CD4-positive, alpha-beta T cell treated with Interleukin-17A for 1 hour (primary cell): ENCODE measurements at regions not wholly inside any gene's neighbourhood (a gene's known extent, or its start where the extent isn't known, plus 50 kb on each side); places are given as distances from the start of the nearest gene placed in this dataset.

Experiments used
- DNase-seq: peaks from one replicate; pipeline ENCODE4 v3.0.0-alpha.2; 2020

DNA sequence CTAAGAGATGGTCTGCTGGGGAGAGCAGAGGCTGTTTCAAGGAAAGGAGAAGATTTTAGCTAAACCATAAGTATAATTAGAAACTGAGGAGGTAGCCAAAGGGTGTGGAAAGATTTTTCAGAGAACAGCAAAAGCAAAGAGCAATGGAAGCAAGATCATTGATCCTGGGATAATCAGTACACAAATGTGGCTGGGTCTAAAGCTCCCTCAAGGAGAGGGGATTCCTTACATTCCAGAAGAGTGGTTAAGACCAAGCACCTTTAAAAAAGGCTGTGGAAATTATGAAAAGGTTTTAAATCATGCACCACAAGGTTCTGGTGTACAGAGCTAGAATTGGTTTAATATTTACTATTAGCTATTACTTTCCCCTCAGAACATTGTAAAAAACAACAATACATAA, 246.0 kb upstream of the UBE2E3 start:
- no peak for DNase-seq

DNA sequence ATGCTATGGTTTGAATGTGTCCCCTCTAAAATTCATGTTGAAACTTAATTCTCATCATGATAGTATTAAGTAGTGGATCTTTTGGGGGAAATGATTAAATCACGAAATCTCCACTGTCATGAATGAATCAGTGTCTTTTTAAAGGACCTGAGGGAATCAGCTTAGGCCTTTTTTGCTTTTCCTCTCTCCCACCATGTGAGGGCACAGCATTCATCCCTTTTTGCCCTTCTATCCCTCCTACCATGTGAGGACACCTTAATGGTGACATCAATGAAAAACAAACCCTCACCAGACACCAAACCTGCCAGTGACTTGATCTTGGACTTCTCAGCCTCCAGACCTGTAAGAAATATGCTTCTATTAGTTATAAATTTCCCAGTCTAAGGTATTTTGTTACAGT, 247.1 kb upstream of the UBE2E3 start:
- no peak for DNase-seq

DNA sequence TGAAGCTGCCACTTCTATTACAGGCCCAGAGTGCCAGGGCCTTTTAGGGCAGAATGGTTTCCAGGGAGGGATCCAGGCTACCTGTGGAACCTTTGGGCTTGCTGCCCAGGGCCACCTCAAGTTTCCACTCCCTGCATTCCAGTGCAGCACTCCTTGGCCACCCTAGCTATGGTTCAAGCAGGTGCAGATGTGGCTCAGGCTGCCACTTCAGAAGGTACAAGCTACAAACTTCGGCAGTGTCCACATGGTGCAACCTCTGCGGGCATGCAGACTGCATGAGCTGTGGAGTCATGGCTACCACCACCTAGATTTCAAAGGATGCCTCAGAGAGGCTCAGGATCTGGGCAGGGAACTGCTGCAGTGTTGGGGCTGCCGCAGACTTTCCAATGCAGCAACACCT, 248.1 kb upstream of the UBE2E3 start:
- DNase-seq, result no peak

DNA sequence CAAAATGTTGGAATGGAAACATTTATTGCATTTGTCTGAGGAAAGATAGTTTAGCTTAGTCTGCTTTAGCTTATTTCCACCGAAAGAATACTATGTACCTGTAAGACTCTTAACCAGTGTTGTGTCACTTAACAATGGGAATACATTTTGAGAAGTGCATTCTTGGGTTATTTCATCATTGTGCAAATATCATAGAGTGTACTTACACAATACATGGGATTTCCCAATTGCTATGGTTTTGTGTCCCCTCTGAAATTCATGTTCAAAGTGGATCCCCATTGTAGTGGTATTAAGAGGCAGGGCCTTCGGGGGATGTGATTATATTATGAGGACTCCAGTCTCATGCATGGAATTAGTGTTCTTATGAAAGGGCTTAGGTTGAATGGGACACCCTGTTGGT, 249.4 kb upstream of the UBE2E3 start:
- DNase-seq, result no peak

DNA sequence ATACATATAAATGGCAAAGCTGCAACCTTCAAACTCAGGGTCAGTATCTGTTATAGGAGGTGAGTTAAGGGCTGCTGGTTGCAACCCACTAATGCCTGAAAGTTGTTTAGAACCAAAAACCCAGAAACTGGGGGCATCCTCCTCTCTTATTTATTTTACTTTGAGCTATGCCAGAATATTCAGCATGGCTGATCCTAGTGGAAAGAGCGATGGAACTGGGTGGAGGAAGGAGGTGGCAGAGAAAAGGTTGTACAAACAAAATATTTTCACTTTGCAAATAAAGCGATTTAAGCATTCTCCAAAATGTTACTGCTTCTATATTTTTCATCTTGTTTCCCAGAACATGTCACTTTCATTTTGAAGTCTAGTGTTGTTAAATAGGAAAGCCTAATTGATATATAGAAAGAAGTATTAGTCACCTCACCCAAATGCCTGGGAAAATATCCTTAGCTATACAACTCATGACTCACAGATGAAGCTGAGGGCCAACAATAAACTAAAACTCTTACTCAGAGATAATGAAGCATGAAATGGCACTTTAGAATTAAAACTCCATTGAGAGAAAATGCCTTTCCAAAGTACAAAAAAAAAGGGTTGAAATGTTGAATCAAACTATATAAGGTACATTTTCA, 251.4 kb upstream of the UBE2E3 start:
- DNase-seq, result no peak

DNA sequence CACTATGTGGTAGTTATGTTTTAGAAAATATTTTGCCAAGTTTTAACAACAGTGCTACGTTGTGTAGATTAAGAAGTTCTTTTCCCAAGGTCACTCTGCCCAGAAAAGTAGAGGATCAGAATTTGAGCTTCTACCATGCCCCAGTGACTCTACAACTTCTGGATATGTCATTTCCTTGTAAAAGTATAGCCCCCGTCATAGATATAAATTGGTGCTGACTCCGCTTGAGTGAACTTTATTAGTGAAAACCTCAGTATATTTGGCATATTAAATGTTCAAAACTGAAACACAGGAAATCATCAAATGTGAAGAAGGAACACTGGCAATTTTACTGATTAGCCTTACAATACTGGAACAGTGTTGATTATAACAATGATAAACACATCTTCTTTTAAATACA, 256.7 kb upstream of the UBE2E3 start:
- no peak for DNase-seq

DNA sequence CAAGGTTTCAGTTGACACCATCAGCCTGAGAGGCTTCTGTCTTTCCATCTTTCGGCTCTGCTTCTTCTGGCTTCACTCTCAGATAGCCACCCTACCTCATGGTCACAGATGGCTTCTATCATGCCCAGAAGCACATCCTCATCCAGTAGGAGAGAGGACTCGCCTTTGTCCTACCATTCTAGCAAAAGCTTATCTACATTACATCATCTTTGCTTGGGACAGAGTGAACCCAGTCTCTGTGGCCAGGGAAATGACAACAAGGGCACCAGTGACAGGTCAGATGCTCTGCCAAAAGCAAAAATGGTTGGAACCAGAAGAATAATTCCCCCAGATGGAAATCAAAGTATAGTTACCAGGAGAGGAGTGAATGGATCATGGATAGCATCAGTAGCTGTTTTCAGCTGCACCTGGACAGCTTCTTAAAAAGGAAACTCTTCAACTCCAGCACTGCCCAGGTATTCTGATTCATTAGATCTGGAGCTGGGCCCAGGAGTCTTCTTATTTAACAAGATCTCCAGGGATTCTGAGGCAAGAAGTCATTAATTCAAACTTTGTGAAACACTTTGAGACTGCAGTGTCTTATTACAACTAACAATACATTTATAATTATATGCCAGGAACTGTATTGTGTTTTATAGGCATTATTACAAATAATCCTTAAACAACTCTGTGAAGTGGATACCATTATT, 257.7 kb upstream of the UBE2E3 start:
- DNase-seq, result no peak

DNA sequence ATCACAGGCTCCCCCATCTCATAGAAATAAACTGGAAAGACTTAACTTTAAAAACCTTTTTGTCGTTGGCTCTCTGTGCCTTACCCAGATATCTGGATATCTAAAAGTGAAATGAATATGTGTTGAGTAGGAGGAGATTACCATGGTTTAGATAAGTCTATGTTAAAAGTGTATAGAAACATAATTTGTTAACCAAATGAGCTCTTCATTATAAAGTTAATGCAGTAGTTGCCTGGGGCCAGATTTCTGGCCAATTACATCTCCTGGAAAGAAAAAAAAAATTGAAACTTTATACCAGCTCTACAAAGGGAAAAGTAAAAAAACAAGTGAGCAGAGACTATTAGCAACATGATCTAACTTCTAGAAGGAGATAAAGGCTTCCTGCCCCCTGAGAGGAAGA, 259.6 kb upstream of the UBE2E3 start:
- no peak for DNase-seq

DNA sequence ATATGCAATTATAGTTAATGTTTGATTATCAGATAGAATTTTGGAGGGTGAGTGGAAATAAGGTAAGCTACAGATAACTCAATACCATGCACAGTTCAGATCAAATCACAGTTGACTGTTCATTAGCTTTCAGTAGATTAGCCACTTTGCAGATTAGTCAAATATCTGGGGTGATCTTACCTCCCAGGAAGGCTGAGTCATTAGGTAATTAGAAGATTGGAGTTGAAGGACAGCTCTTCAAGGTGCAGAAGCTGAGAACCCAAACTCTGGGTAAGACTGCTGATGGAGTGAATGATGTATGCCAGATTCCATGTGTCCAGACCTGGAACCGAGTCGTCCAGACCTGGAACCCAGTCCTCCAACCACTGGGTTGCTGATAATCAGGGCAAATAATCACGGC, 262.8 kb upstream of the UBE2E3 start:
- DNase-seq, result no peak

DNA sequence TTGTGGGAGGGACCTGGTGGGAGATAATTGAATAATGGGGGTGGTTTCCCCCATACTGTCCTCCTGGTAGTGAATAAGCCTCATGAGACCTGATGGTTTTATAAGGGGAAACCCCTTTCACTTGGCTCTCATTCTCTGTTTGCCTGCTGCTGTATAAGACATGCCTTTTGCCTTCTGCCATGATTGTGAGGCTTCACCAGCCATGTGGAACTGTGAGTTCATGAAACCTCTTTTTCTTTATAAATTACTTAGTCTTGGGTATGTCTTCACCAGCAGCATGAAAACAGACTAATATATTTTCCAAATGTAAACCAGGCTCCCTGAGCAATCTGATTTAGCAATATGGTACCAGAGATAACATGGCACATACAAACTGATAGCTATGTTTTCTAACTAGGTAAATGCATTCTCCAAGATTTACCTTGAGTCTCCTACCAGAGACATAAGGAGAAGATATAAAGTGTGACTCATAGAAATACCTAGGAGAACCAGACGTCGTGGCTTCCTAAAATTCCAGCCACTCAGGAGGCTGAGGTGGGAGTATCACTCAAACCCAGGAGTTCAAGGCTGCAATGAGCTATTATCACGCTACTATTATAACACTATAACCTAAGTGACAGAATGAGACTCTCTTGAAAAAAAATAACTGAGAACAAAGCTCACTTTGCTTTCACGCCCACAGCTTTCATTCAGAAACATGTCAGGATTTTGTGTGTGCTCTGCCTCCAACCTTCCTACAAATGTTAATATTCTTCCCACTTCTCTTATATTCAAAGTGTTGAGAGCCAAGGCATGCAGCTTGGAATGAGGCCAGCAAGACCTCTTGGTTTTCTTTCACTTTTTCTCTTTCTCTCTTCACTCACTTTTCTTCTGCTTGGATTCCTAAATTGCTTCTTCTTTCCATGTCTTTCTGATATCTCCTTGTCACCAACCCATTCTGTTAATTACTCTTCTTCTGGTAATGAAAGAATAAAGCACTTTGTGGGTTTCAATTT, 263.9 kb upstream of the UBE2E3 start:
- DNase-seq, result no peak

DNA sequence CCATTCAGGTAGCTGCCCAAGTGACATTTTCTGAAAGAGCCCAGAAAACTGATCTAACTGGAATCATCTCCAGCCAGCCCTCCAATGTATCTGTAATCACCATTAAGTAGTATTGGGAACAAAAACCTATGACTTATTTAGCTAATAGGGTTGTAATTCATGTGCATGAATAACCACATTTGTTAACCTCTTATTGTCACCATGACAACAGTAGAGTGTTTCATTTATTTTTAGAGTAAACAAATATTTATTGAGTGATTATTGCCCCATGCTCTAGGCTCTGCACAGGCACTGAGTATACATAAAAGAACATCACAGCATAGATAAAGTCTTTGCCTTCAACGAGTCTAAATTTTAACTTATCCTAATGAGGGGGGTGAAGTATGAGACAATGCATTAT, 265.4 kb upstream of the UBE2E3 start:
- DNase-seq, result no peak

DNA sequence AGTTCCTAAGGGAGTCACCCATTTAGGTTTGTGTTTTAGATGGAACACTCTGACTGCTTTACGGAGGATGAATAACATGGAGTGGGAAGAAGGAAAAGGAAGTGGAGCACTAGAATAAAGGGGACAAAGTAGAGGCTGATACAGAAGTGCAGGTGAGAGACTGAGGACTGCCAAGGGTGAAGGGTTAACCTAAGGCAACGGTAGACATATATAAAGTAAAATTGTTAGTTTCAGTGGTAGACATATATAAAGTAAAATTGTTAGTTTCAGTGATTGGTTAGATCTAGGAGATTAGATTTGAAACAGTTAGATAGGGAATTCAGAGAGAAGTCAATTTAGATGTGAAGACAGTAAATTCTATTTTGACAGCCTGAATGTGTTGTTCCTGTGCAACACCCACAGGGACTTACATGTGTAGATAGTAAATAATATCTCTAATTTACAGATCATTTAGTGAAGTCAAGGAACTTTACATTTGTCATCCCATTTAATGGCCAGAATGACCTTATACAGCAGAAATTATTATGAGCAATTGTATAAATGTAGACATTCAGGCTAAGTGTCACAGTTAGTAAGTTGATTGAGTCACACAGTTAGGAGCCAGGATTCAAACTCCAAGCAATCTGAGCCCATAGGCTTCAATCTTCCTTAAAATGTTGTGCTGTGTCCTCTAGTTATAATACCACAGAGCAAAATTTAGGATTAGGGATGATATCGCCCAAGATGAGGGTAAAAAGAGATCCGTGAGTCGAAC, 270.8 kb upstream of the UBE2E3 start:
- DNase-seq, result no peak

DNA sequence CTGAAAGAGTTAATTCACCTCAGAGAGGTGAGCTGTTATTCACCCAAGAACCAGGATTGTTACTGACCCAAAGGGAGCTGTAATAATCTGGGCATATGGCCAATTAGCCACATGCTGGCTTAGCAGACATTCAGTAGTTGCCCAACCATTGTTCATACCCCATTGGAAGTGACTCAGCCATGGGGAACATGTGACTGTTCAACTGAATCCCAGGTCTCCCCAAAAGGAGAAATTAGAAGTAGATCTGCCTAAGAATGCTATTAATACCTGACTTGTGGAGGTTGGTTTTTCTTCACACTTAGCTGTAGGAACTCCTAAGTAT, 272.6 kb upstream of the UBE2E3 start:
- DNase-seq, result no peak

DNA sequence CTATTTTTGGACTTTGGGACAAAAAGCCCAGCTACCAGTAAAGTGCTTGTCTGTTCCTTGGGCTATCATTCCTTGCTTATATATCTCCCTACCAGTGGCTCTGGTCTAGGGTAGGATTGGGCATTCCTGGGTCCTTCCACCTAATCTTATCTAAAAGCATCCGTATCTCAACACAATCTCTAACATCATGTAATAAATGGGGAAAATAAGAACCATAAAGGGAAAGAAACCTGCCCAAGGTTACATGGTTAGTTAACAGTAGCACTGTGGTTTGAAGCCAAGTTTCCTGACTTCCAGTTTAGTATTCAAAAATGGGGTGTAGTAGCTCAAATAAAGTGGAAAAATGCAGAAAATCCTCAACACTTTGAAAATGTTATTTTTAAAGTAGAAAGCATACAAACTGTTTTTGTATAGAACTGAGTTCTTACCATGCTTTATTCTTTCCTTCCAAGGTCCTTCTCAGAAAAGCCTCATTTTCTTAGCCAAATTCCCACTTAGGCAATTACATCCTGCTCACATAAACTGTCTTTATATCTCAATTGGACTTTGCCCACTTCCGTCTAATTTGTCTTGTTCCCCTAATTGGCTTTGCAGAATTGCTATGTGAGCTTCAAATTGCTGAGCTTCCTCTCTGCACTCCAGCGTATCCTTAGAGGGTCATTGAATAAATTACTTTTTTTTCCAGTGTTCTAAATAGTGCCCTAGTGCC, 273.1 kb upstream of the UBE2E3 start:
- no peak for DNase-seq

DNA sequence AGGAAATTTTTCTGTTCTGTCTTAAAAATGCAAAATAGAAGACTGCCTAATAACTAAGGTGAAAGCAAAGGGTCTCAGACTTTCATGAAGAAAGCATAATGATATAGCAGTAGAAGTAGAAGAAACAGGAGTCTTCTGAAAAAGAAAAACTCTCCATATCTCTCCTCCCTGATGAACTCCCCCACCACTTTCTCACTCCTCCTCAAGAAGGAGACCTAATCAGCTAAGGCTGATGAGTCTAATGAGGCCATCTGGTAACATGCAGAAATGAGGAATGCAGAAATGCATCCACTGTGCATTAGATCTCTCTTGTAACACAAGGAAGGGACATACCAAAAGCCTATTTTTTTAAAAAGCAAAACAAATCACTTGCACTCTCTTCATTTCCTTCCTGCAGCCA, 273.7 kb upstream of the UBE2E3 start:
- no peak for DNase-seq

DNA sequence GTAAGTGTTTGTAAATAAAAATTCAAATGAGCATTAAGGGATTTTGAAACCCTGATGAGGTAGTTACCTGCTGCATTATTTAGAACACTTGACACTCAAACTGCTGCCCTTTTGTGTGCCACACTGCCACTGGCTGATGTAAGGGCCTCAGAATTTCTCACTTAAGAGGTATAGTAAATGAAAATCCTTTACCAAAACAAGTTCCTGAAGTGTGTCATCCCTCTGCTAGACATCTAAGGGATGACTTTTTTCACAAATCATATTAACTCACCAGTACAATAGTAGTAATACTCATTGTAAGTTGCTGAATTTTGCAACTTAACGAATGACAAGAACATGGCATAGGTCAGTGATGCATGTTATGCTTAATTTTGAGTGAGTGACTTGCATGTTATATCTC, 274.9 kb upstream of the UBE2E3 start:
- DNase-seq, result no peak

DNA sequence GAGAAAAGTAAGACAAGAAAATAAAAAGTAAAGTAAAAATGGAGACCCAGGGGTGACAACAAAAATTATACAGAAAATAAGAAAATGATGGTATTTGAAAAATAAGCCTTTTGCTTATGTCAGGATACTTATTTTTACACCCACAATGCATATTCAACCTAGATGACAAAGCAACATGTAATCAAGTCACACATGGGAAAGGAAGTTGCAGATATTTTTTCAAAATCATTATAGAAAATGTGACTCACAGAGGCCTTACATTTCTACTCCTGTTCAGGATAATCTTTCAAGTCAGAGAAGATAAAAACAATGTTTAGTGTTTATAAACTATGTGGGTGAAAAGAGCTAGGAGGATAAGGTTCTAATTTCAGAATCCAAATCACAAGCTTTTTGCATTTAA, 275.3 kb upstream of the UBE2E3 start:
- no peak for DNase-seq

DNA sequence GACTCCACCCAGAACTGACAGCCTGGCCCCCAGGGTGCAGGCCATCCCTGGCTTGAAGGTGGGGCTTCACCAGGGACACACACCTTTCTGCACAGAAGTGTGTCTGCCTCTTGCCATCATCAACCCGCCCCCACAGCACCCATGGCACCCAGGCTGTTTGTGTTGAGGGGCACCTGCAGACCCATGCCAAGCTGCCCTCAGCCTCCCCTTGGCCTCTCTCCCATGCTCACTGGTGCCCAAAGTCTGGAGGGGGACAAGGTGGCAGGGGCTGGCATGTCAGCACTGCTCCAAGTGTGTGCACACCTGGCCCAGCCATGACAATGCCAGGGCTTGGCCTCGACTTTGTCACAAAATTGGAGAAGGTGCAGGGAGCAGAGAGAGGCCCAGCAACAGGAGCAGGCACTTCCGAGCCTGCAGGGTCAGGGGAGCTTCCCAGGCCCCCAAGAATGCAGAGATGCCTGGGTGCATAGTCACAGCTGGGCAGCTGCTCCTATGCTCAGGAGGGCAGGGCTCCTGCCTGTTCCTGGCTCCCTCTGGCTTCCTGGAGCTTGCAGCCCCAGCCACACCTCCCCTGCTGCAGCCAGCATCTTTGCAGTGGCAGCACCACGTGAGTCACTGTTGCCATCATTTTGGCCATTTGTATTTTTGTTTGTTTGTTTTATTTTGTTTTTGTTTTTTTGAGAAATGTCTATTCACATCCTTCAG, 280.6 kb upstream of the UBE2E3 start:
- DNase-seq, result no peak

DNA sequence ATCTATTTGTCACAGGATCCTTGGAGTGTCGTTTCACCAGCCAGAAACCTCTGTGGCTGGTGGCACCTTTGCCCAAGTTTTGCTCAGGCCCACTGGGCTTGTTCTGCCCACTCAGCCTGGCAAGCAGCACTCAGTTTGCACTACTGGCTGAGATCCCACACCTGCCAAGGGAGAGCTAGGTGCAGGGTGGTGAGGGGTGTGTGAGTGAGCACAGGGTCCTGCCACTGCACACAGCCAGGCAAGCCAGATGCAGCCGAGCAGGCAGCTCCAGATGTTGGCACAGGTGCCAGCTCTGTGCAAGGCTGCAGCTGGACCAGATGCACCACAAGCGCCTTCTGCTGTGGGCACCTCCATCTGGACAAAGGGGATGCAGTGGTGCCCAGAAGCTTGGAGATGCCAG, 281.7 kb upstream of the UBE2E3 start:
- no peak for DNase-seq

DNA sequence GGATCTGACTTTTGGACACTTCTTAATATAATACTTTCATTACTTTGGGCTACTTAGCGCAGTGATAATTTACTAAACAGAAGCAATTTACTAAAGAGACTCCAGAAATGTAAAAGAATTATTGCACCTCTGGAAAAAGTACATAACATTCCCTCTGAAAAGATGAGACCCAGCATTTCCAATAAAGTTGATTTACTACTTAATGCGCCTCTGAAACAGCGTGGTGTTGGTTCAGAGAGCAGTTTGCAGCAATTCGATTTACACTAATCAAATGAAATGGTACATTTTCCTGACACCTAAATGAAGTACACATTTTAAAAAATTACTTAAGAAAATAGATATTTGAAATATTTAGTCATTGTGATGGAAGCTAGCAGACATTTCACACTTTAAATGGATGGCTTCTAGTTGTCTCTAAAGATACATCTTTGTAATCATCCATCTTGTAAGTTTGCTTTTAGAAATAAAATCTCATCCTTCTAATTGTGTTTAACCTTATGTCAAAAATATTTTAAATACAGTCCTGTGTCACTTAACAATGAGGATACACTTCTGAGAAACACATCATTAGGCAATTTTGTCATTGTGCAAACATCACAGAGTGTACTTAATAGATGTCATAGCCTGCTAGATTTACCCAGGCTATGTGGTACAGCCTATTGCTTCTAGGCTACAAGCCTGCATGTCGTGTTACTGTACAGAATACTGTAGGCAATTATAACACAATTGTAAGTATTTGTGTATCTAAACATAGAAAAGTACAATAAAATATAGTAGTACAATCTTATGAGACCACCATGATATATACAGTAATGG, 284.6 kb upstream of the UBE2E3 start:
- no peak for DNase-seq
